Heart right ventricle (tissue), 16 donors: ENCODE measurements at regions not wholly inside any gene's neighbourhood (a gene's known extent, or its start where the extent isn't known, plus 50 kb on each side); places are given as distances from the start of the nearest gene placed in this dataset.
A peak's percentile ranks its signal among the peaks of the same experiment; 100 is the strongest.

Source experiments
- ATAC-seq, 8 donors: fragments of 200-7000 bp; cut with Tn5 transposase; one replicate each; pipeline ENCODE4 v1.9.1; 2020; ENCODE audit warnings: mild to moderate bottlenecking in 8 of 8, moderate library complexity in 8 of 8, moderate number of reproducible peaks in 1 of 8
- DNase-seq, 2 donors: peaks; one replicate each; pipeline ENCODE4 v3.0.0-alpha.2; 2020
- H3K27ac ChIP-seq, 10 donors: fragments of 200-600 bp; sonication (generic) in 2 of 10; one replicate each; pipeline versions ENCODE4 v1.5.0 to v1.8.0; 2020 to 2022; ENCODE audit warnings: mild to moderate bottlenecking in 3 of 10
- H3K27me3 ChIP-seq, 7 donors: fragments of 200-600 bp; one replicate each; pipeline ENCODE4 v1.8.0; 2021 to 2022; ENCODE audit warnings: mild to moderate bottlenecking in 2 of 7
- H3K36me3 ChIP-seq, 9 donors: fragments of 200-600 bp; sonication (generic) in 1 of 9; one replicate each; pipeline versions ENCODE4 v1.5.0 to v1.8.0; 2020 to 2022; ENCODE audit warnings: mild to moderate bottlenecking in 2 of 9
- H3K4me1 ChIP-seq, 9 donors: fragments of 200-600 bp; sonication (generic) in 1 of 9; one replicate each; pipeline versions ENCODE4 v1.5.0 to v1.8.0; 2020 to 2022; ENCODE audit warnings: mild to moderate bottlenecking in 4 of 9
- H3K4me3 ChIP-seq, 10 donors: fragments of 200-600 bp; sonication (generic) in 2 of 10; one replicate each; pipeline versions ENCODE4 v1.5.0 to v1.8.0; 2020 to 2022; ENCODE audit warnings: mild to moderate bottlenecking in 7 of 10, moderate library complexity in 2 of 10
- H3K9me3 ChIP-seq, 11 donors: fragments of 200-600 bp in 10 of 11; sonication (generic) in 2 of 11; one replicate each; pipeline versions ENCODE4 v1.5.0 to v1.8.0; 2013 to 2022; ENCODE audit warnings: mild to moderate bottlenecking in 2 of 11, control low read depth in 1 of 11, moderate library complexity in 1 of 11
- WGBS, 2 donors: extraction: QIAGEN DNeasy Blood & Tissue Kit; methylation state at CpG; one replicate each; pipeline ENCODE4 v1.1.7; 2013; ENCODE audit warnings: inconsistent platforms in 1 of 2; 5-methylcytosine and 5-hydroxymethylcytosine counted together
- intact Hi-C, 10 donors: fragments of 100-400 bp; cut with DNase I; formaldehyde crosslinking; loops; one replicate each; pipeline versions ENCODE4 v1.11.1 to v1.14.2; 2022
- TF ChIP-seq, protein P1 (sequence below), 9 donors: fragments of 200-600 bp; sonication (generic) in 2 of 9; IDR thresholded peaks; one replicate each; pipeline versions ENCODE4 v1.5.0 to v1.8.0; 2021 to 2022; ENCODE audit warnings: antibody characterized with exemption in 9 of 9, mild to moderate bottlenecking in 5 of 9, moderate library complexity in 1 of 9
- donor health status: Arrhythmogenic right ventricular cardiomyopathy.
- donor health status: ischemic (EF 13 %, LVEDD 7.1; RV severe dilation, severe dysfunction).
- donor health status: healthy with polysubstance abuse.
- donor health status: DM: no; HTN: yes; CAD: no.
- donor health status: DM: no; HTN: no; CAD: no.
- donor health status: ischemic (EF 25% LVEDD 6.9; RV normal size, moderate dysfunction).
- donor health status: ischemic (EF 25% LVEDD 5.7; RV mildly dilated, moderate dysfunction).
- donor health status: healthy.
- donor health status: DM: yes; HTN: yes; CAD: no.
- donor health status: Ischemic cardiomyopathy.
- donor health status: ischemic (EF 35%, LVEDD 5.7; RV mildly dilated, moderate dysfunction).
- donor health status: nonischemic (EF 11% LVEDD 7.7; RV severe dilation, severe dysfunction).
- donor health status: DM: yes; HTN: yes; CAD: no.
- donor health status: PGD.
- donor health status: ischemic (EF 29% LVEDD 5.4; RV normal size, mild dysfunction).
- donor health status: nonischemic (EF 23%, LVEDD 6.1; RV moderate dilation, normal function).

- Histone ChIP-seq H3K9me3 (no peaks in the 10 kb centered on the region), H3K27me3 (peaks cover 0 to 93% (median 53%) of the 10 kb centered on the region in 7 donors), H3K27ac (no peak overlapping the region), H3K4me1 (peaks cover 0 to 13% (median 10%) of the 10 kb centered on the region in 9 donors), H3K36me3 (no peaks in the 10 kb centered on the region), H3K4me3 (no peak overlapping the region)
- no peak for DNase-seq
- intact Hi-C loops: no loop called here
- TF ChIP-seq, protein P1, sequence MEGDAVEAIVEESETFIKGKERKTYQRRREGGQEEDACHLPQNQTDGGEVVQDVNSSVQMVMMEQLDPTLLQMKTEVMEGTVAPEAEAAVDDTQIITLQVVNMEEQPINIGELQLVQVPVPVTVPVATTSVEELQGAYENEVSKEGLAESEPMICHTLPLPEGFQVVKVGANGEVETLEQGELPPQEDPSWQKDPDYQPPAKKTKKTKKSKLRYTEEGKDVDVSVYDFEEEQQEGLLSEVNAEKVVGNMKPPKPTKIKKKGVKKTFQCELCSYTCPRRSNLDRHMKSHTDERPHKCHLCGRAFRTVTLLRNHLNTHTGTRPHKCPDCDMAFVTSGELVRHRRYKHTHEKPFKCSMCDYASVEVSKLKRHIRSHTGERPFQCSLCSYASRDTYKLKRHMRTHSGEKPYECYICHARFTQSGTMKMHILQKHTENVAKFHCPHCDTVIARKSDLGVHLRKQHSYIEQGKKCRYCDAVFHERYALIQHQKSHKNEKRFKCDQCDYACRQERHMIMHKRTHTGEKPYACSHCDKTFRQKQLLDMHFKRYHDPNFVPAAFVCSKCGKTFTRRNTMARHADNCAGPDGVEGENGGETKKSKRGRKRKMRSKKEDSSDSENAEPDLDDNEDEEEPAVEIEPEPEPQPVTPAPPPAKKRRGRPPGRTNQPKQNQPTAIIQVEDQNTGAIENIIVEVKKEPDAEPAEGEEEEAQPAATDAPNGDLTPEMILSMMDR (IDR thresholded peaks at IDR 0.05): no peak
- 80 to 84% methylated on average over 26 of the region's 26 CpGs for WGBS, 2 donors
- ATAC-seq: no peak
These were observed 54.4 kb downstream of the UNCX start for GRCh38 chr7:1286946-1287645.

DNA sequence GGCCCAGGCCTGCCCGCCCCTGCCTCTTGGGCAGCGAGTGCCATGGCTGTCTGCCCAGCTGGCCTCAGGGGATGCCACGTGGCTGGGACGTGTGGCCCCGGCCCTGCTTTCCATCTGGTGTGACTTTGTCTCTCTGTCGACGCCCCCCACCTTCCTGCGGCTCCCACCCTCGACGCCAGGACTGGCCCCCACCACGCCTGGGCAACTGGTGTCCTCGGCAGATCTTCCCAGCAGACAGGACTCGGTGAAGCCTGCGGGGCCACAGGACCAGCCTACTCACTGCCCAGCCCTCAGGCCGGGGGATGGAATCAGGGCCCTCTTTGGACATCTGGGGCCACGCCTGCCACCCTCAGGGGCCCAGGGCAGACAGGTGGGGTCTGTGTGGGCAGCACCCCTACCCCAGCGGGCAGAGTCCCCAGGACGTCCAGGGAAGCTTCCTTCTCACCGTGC, 55.1 kb downstream of the UNCX start:
- Histone ChIP-seq H3K27me3 (peaks cover 0 to 96% (median 59%) of the 10 kb centered on the region in 7 donors), H3K36me3 (no peaks in the 10 kb centered on the region), H3K4me1 (peaks cover 0 to 13% (median 10%) of the 10 kb centered on the region in 9 donors), H3K9me3 (no peaks in the 10 kb centered on the region), H3K4me3 (no peak overlapping the region), H3K27ac (no peak overlapping the region)
- WGBS, 2 donors: 62% methylated on average over 19 of the region's 19 CpGs
- TF ChIP-seq, protein P1 (IDR thresholded peaks at IDR 0.05): no peak
- intact Hi-C loops: no loop called here
- peak in 1 of 2 donors; percentile 3 for DNase-seq
- no peak for ATAC-seq

- no peak overlapping the region for H3K4me3 ChIP-seq
- H3K9me3 ChIP-seq: no peaks in the 10 kb centered on the region
- ATAC-seq: no peak
- intact Hi-C loops: no loop called here
- no peaks in the 10 kb centered on the region for H3K36me3 ChIP-seq
- H3K27ac ChIP-seq: no peak overlapping the region
- H3K4me1 ChIP-seq: peaks cover 0 to 13% (median 10%) of the 10 kb centered on the region in 9 donors
- H3K27me3 ChIP-seq: peaks cover 0 to 96% (median 64%) of the 10 kb centered on the region in 7 donors
- TF ChIP-seq, protein P1 (IDR thresholded peaks at IDR 0.05): no peak
- no peak for DNase-seq
- WGBS, 2 donors: 77 to 81% methylated on average over 26 of the region's 26 CpGs
These were observed 55.8 kb downstream of the UNCX start for GRCh38 chr7:1288390-1288995.

DNA sequence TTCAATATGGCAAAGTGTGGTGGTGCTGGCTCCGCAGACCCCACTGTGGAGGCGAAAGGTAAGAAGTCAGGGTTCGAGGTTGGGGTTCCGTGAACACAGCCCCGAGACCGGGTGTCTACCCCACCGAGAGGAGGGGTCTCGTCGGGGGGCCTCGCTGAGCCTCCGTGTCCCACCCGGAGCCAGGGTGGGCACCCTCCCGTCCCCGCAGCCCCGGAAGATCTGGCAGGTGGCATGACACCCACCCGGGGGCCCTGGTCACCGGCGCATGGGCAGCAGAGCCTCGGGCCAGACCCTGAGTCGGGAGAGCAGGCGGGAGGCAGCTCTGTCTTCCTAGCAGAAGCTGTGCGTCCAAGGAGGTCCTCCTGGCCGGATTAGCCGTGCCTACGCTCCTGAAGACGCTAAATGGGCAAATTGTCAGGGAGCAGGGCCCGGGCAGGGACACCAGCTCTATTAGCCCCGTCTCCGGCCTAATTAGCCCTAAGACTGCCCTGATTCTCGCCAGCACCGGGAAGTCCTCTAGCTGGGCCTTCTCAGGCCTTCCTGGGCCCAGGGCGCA, 56.4 kb downstream of the UNCX start:
- peaks cover 0 to 13% (median 10%) of the 10 kb centered on the region in 9 donors for H3K4me1 ChIP-seq
- DNase-seq (no peak), ATAC-seq (no peak)
- no peaks in the 10 kb centered on the region for H3K9me3 ChIP-seq
- peaks cover 0 to 96% (median 69%) of the 10 kb centered on the region in 7 donors for H3K27me3 ChIP-seq
- intact Hi-C loops: no loop called here
- WGBS, 2 donors: 75 to 81% methylated on average over 32 of the region's 32 CpGs
- TF ChIP-seq, protein P1 (IDR thresholded peaks at IDR 0.05): no peak
- no peak overlapping the region for H3K27ac ChIP-seq
- H3K36me3 ChIP-seq: no peaks in the 10 kb centered on the region
- no peak overlapping the region for H3K4me3 ChIP-seq
